ENCODE measurements at regions not wholly inside any gene's neighbourhood (a gene's known extent, or its start where the extent isn't known, plus 50 kb on each side); places are given as distances from the start of the nearest gene placed in this dataset.
"Not testable (repeated sequence)": the region's sequence is repeated elsewhere in the genome, so short reads cannot be mapped to it uniquely, and the experiment has no call there.

DNA sequence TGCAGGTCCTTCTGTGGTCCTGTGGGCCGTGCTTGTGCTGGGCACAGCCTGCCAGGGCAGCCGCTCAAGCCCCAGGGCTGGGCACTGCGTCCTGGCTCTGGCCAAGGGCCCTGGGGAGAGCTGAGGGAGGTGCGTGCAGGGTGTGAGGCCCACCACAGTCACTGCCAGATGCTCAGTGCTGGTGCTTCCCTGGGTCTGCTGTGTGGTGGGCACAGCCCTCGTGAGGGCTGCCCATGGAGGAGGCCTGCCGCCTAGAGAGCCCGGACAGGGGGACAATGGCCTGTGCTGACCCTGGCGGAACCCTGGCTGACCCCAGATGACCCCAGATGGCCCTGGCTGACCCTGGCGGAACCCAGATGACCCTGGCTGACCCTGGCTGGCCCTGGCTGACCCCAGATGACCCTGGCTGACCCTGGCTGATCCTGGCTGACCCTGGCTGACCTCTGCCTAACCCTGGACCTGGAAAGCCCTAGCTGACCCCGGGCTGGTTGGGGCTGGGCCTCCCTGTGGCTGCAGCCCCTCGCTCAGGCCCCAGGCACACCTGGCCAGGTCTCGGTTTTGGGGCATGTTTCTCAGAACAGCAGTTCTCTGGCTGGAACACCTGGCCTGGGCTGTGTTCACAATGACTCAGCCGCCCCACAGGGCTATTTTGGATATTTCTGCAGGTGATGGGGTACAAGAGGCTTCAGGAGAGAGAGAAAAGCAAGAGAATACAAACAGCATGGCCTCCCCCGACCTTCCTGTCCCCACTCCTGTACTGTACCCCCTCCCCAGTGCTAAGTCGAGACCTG, 55.4 kb downstream of the TMEM121 start:
- no peak for DNase-seq (ENCODE audit: low read depth in 2 of 2)

DNA sequence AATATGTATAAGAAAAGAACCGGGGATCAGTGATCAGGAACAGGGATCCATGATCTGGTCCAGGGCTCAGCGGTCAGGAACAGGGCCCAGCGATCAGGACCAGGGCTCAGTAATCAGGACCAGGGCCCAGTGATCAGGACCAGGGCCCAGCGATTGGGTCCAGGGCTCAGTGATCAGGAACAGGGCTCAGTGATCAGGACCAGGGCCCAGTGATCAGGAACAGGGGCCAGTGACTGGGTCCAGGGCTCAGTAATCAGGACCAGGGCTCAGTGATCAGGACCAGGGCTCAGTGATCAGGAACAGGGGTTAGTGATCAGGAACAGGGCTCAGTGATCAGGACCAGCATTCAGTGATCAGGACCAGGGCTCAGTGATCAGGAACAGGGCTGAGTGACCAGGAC, 56.3 kb downstream of the TMEM121 start:
- DNase-seq (ENCODE audit: low read depth in 2 of 2), result no peak

GRCh38 chr14:105583914-105584313, 57.5 kb downstream of the TMEM121 start:
- not testable (repeated sequence) for DNase-seq (ENCODE audit: low read depth in 2 of 2)

- DNase-seq (ENCODE audit: low read depth in 2 of 2), result not testable (repeated sequence)
These were observed 58.9 kb downstream of the TMEM121 start for GRCh38 chr14:105585290-105585689.

- DNase-seq (ENCODE audit: low read depth in 2 of 2), result not testable (repeated sequence)
These were observed 59.3 kb downstream of the TMEM121 start for GRCh38 chr14:105585722-105586121.

DNA sequence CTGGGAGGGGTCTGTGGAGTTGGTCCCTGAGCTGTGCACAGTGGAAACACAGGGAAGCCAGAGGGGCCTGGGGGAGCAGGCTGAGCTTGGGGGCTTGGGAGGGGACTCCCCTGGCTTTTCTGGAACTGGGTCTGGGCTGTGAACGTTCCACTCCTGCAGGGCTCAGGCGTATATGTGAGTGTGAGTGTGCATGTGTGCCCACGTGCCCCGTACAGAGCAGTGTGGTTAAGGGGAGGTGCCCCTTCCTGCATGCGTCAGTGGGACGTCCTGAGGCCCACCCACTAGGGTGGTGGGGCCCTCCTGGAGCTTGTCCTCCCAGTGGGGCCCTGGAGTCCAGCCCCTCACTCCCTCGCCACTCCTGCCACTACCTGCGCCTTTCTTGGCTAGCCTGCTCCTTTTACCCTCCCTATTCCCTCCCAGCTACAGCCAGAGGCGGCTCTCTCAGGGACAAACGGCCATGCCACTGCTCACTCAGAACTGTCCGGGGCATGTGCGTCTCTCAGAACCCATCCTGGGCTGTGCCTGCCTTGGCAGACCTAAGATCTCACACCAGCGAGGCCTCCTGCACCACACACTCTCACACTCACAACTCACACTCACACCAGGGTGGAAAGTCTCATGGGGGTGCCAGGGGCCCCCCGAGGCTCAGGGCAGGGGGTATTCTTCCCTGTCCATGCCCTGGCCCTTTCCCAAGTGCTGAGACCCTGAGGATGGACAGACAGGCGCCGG, 59.9 kb downstream of the TMEM121 start:
- not testable (repeated sequence) for DNase-seq (ENCODE audit: low read depth in 2 of 2)

DNA sequence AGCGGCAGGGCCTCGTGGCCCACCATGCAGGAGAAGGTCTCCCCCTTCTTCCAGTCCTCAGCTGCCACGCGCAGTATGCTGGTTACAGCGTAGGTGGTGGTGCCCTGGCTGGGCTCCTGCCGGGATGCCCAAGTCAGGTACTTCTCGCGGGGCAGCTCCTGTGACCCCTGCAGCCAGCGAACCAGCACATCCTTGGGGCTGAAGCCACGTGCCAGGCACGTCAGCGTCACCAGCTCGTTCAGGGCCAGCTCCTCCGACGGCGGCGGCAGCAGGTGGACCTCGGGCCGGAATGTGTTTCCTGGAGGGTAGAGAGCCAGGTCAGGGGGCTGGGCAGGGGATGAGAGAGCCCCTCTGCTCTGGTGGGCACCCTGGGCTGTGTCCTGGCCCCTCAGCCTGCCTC, 60.7 kb downstream of the TMEM121 start:
- not testable (repeated sequence) for DNase-seq (ENCODE audit: low read depth in 2 of 2)

DNA sequence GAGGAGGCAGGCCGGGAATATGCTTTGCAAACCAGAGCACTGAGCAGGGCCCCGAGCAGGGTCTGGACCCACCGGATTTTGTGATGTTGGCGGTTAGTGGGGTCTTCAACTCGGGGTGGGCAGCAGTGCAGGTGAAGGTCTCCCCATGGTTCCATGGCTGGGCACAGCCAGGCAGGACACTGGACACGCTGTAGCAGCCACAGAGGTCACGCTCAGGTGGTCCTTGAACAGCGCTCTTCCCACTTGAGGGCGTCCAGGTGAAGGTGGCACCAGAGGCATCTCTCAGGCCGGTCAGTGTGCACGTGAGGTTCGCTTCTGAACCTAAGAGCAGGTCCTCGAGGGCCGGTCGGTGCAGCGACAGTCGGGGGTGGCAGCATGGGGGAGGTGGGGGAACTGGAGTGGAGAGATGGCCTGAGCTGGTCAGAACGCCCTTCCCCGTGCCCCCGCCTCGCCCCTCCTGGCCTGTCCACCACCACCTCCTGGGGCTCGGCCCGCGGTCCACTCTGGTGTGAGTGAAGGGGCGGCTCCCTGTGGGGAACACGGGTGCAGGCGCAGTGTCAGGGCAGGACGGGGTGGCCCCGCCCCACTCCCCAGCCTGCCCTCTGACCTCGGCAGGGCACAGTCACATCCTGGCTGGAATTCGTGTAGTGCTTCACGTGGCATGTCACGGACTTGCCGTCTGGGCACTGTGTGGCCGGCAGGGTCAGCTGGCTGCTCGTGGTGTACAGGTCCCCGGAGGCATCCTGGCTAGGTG, 61.3 kb downstream of the TMEM121 start:
- not testable (repeated sequence) for DNase-seq (ENCODE audit: low read depth in 2 of 2)

GRCh38 chr14:105588236-105588860, 62.0 kb downstream of the TMEM121 start:
- no peak for DNase-seq (ENCODE audit: low read depth in 2 of 2)

- no peak for DNase-seq (ENCODE audit: low read depth in 2 of 2)
These were observed 63.0 kb downstream of the TMEM121 start for GRCh38 chr14:105589161-105589925.

DNA sequence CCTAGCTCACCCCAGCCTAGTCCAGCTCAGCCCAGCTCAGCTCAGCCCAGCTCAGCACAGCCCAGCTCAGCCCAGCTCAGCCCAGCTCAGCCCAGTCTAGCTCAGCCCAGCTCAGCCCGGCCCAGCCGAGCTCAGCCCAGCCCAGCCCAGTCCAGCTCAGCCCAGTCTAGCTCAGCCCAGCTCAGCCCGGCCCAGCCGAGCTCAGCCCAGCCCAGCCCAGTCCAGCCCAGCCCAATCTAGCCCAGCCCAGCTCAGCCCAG, 63.5 kb downstream of the TMEM121 start:
- DNase-seq (ENCODE audit: low read depth in 2 of 2), result not testable (repeated sequence)

GRCh38 chr14:105591052-105591451, 64.7 kb downstream of the TMEM121 start:
- DNase-seq (ENCODE audit: low read depth in 2 of 2), result no peak

- not testable (repeated sequence) for DNase-seq (ENCODE audit: low read depth in 2 of 2)
These were observed 65.5 kb downstream of the TMEM121 start for GRCh38 chr14:105591792-105592341.

GRCh38 chr14:105592646-105593045, 66.3 kb downstream of the TMEM121 start:
- DNase-seq (ENCODE audit: low read depth in 2 of 2), result not testable (repeated sequence)

DNA sequence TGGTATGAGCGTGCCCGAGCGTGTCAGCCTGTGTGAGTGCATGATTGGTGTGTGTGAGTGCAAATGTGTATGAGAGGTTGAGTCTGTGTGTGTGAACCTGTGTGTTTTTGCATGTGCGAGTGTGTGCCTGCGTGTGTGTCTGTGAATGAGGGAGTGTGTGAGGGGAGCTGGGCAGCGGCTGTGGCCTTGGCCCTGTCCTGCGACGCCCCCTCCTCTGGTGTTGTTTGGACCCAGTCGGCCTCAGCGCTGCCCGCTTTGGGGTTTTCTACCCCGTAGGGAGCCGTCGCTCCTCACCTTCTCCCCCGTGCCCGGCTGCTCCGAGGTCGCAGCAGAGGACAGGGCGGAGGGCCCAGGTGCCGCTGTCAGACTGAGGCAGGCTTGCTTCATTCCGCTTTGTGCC, 69.0 kb downstream of the TMEM121 start:
- DNase-seq (ENCODE audit: low read depth in 2 of 2), result not testable (repeated sequence)

DNA sequence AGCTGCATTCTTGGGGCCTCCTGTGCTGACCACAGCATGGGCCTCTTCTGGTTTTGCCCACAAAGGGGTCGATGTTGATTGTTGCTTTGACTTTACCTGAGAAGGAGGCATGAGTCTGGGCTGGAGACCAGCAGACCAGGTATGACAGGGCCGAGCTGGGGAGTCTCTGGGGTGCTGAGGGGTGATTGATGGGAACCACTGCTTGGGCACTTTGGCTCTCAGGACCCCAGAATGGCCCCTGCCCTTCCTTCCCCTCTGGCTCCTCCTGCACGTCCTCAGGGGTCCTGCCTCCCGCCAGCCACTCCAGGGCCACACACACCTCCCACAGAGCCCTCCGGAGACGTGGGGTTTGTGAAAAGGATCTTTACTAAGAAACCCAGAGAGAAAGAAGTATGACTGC, 70.0 kb downstream of the TMEM121 start:
- not testable (repeated sequence) for DNase-seq (ENCODE audit: low read depth in 2 of 2)

DNA sequence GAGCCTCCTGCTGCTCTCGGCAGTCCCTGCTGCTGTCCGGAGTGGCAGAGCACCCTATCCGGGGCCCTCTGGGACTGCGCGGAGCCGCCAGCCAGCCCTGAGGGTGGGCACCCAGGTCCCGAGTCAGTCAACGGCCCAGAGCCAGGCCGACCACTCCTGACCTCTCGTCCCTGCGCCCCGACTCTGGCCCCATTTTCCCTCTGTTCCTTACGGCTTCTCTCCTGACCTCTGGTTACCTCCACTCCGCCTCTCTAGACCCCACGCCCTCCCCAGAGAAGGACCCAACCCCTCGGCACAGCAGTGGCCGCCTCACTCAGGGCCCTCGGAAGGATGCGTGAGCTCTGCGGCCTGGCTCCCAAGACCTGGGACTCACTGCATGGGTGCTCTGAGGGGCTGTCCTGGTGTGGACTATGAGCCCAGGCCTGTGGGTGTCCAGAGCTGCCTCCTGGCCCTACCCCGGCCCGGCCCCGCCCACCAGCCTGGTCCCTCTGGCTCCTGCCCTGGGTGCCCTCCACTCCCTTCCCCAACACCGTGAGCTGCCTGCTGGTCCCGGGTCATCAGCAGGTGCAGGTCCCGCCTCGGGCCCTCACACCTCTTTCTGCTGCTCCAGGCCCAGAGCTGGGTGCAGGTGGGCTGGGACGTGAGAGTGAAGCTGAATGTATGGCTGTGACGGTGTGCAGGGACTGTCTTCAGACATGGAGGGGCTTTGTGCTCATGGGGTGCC, 71.8 kb downstream of the TMEM121 start:
- DNase-seq (ENCODE audit: low read depth in 2 of 2), result not testable (repeated sequence)

- DNase-seq (ENCODE audit: low read depth in 2 of 2), result not testable (repeated sequence)
These were observed 72.7 kb downstream of the TMEM121 start for GRCh38 chr14:105598925-105599586.

DNA sequence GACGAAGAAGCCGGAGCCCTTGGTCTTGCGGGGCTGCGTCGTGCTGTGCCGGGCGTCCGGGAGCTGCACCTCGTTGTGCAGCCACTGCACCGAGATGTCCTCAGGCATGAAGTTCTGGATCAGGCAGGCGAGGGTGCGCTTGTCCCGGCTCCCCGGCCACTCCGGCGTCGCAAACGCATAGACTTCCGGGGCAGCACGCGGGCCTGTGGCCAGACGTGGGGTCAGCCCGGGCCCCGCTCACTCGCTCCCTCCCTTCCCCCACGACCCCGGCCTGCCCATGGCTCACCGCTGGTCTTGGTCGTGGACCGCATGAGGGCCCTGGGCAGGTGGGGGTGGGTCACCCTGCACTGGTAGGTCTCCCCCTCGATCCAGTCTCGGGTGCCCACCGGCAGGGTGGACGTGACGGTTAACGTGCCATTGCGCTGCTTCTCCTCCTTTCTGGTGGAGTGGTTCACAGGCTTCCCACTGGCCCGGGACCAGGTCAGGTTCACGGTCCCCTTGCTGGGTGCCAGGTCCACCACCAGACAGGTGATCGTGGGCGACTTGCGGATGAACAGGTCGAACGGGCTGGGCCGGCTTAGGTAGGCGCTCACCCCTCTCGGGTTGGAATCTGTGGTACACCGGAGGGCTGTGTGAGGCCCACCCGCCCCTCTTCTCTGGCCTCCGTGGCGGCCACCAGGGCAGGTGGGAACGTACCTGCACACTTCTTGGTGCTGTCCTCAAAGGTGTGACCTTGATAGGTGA, 74.0 kb downstream of the TMEM121 start:
- DNase-seq (ENCODE audit: low read depth in 2 of 2), result not testable (repeated sequence)
